Peyer's patch (tissue), 4 donors: ENCODE measurements at regions not wholly inside any gene's neighbourhood (a gene's known extent, or its start where the extent isn't known, plus 50 kb on each side); places are given as distances from the start of the nearest gene placed in this dataset.

ENCODE experiments used
- DNase-seq, 3 donors: peaks; one replicate each; pipeline ENCODE4 v3.0.0-alpha.2; 2017 to 2019
- H3K27ac ChIP-seq, 4 donors: fragments of 200-600 bp; sonication (generic); one replicate each; pipeline ENCODE4 v1.5.1; 2016 to 2019
- H3K27me3 ChIP-seq, 2 donors: fragments of 200-600 bp; sonication (generic); one replicate each; pipeline ENCODE4 v1.5.1; 2019
- H3K36me3 ChIP-seq, 3 donors: fragments of 200-600 bp; sonication (generic); one replicate each; pipeline ENCODE4 v1.5.1; 2016 to 2019
- H3K4me1 ChIP-seq, 4 donors: fragments of 200-600 bp; sonication (generic); one replicate each; pipeline ENCODE4 v1.5.1; 2016 to 2019
- H3K4me3 ChIP-seq, 4 donors: fragments of 200-600 bp; sonication (generic); 1 replicate in 3 of 4; 2 replicates in 1 of 4; pipeline ENCODE4 v1.5.1; 2016 to 2019; ENCODE audit warnings: mild to moderate bottlenecking in 1 of 4
- H3K9me3 ChIP-seq, 4 donors: fragments of 200-600 bp; sonication (generic); one replicate each; pipeline ENCODE4 v1.5.1; 2016 to 2019; ENCODE audit warnings: mild to moderate bottlenecking in 1 of 4
- POLR2A ChIP-seq, 2 donors: fragments of 450-650 bp; IDR thresholded peaks; one replicate each; pipeline ENCODE4 v1.5.1; 2017; ENCODE audit warnings: antibody characterized with exemption in 2 of 2, mild to moderate bottlenecking in 2 of 2, moderate library complexity in 2 of 2
- TF ChIP-seq, protein P1 (sequence below), 6 experiments: fragments of 450-650 bp in 4 of 6; fragments of 200-600 bp in 2 of 6; sonication (generic) in 1 of 6; IDR thresholded peaks; one replicate each; pipeline ENCODE4 v1.5.1; 2017 to 2019; ENCODE audit warnings: antibody characterized with exemption in 6 of 6, mild to moderate bottlenecking in 3 of 6, moderate library complexity in 1 of 6

GRCh38 chr14:22476005-22476751 lies 112.8 kb downstream of the DAD1 start:
- Histone ChIP-seq H3K9me3 (no peaks in the 10 kb centered on the region), H3K4me1 (peaks cover 0 to 10% (median 0%) of the 10 kb centered on the region in 4 donors), H3K4me3 (no peak overlapping the region), H3K27me3 (no peaks in the 10 kb centered on the region), H3K27ac (peak overlapping the region in 1 of 4 donors; percentile 52), H3K36me3 (no peaks in the 10 kb centered on the region)
- TF ChIP-seq, protein P1, sequence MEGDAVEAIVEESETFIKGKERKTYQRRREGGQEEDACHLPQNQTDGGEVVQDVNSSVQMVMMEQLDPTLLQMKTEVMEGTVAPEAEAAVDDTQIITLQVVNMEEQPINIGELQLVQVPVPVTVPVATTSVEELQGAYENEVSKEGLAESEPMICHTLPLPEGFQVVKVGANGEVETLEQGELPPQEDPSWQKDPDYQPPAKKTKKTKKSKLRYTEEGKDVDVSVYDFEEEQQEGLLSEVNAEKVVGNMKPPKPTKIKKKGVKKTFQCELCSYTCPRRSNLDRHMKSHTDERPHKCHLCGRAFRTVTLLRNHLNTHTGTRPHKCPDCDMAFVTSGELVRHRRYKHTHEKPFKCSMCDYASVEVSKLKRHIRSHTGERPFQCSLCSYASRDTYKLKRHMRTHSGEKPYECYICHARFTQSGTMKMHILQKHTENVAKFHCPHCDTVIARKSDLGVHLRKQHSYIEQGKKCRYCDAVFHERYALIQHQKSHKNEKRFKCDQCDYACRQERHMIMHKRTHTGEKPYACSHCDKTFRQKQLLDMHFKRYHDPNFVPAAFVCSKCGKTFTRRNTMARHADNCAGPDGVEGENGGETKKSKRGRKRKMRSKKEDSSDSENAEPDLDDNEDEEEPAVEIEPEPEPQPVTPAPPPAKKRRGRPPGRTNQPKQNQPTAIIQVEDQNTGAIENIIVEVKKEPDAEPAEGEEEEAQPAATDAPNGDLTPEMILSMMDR (IDR thresholded peaks at IDR 0.05), result no peak
- no peak for TF ChIP-seq POLR2A (IDR thresholded peaks at IDR 0.05)
- no peak for DNase-seq

DNA sequence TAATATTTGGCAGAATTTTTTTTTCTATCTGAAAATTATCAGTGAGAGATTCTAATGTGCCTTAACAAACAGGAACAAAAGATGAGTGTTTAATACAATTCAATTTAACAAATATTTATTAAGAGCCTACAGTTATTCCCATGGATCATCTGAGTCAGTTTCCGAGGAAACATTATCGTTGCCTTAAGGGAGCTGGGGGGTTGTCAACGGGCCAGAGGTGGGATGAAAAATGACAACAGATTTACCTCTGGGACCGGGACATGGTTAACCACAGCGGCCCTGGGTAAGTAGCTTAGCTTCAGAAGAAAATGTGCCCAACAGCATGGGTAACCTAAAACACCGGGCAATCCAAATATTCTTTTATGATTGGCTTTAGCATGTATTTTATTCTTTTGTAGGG lies 113.6 kb downstream of the DAD1 start:
- no peaks in the 10 kb centered on the region for H3K27me3 ChIP-seq

DNA sequence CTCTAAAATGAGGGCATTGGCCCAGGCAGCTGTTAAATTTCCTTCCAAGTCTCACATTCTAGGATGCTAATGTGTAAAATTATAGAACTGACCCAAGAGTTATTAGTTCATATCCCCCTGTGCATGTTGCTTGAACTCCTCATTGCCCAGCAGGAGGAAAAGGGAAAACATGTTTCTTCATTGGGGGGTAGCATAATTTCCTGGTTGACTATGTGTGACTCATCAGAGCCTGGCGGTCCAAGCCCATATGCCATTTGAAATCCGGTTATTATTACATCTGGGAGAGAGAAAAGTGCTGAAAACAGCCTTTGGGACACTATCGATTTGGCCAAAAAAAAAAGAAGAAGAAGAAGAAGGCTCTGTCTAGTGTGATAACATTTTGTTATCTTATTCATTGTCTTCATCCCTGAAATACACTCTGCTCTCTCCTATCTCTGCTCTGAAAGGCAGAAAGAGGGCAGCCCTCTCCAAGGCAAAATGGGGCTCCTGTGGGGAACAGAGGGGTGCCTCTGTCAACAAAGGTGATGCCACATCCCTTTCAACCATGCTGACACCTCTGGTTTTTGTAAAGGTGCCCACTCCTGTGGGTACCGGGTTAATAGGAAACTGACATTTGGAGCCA lies 114.2 kb downstream of the DAD1 start:
- H3K4me1 ChIP-seq, result peaks cover 0 to 10% (median 0%) of the 10 kb centered on the region in 4 donors
- no peak for TF ChIP-seq POLR2A (IDR thresholded peaks at IDR 0.05)
- TF ChIP-seq, protein P1 (IDR thresholded peaks at IDR 0.05), result no peak
- no peak for DNase-seq

More for the DNA sequence above, 113.6 kb downstream of the DAD1 start:
- no peaks in the 10 kb centered on the region for H3K9me3 ChIP-seq
- no peaks in the 10 kb centered on the region for H3K36me3 ChIP-seq
- peak overlapping the region in 1 of 4 donors; percentile 52 for H3K27ac ChIP-seq
- no peak overlapping the region for H3K4me3 ChIP-seq
- TF ChIP-seq POLR2A (IDR thresholded peaks at IDR 0.05), result no peak
- TF ChIP-seq, protein P1 (IDR thresholded peaks at IDR 0.05), result no peak
- no peak for DNase-seq
- peaks cover 0 to 10% (median 0%) of the 10 kb centered on the region in 4 donors for H3K4me1 ChIP-seq

DNA sequence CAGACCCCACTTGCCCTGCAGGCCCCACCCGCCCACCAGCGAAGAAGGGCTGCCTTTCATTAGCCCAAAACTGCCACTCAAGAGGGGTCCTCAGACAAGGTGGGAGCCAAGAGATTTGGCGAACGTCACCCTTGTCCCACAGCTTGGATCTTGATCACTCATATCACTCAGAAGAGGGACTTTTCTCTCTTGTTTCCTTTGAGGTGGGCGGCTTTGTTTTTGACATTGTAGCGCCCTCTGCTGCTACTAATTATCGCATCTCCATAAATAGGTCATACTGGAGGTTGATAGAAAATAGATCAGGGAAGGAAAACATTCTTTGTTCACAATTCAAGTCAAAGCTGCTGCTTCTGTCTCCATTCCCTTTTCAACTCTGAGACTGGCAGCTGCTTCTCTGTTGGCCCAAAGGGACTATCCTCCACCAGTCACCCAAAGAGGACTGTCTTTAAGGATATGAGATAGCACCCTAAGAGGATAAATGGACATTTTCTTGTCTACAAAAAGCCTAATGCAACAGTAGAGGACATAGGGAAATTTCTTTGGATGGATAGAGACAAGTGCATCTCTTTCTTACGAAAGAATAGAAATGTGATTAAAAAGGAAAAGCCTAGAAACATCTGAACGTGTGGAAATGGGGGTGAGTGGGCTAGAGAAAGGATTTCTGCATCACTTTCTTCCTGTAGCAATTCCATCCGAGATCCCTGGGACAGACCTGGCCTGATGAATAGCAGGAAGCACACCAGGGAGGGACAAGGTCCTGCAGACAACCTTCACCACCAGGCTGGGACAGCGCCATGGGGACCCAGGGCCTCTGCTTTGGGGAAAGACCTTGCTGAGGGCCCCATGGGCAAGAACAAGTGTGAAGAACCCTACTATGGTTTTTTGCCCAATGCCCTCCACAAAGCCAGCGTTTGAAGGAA lies 115.8 kb downstream of the DAD1 start:
- TF ChIP-seq, protein P1 (IDR thresholded peaks at IDR 0.05), result peak in 5 of 6 experiments; percentile 15 to 73 (median 62)
- TF ChIP-seq POLR2A (IDR thresholded peaks at IDR 0.05), result no peak
- Histone ChIP-seq H3K4me3 (no peak overlapping the region), H3K9me3 (no peaks in the 10 kb centered on the region), H3K36me3 (no peaks in the 10 kb centered on the region), H3K27me3 (no peaks in the 10 kb centered on the region), H3K4me1 (peaks cover 0 to 10% (median 0%) of the 10 kb centered on the region in 4 donors), H3K27ac (peak overlapping the region in 1 of 4 donors; percentile 31)
- DNase-seq, result peak in 2 of 3 donors; percentile 65 to 77

More for the DNA sequence above, 114.2 kb downstream of the DAD1 start:
- H3K9me3 ChIP-seq, result no peaks in the 10 kb centered on the region
- H3K27me3 ChIP-seq, result no peaks in the 10 kb centered on the region
- no peaks in the 10 kb centered on the region for H3K36me3 ChIP-seq
- H3K27ac ChIP-seq, result no peak overlapping the region
- no peak overlapping the region for H3K4me3 ChIP-seq

- Histone ChIP-seq H3K36me3 (no peaks in the 10 kb centered on the region), H3K4me1 (peaks cover 0 to 10% (median 0%) of the 10 kb centered on the region in 4 donors), H3K4me3 (no peak overlapping the region), H3K27me3 (no peaks in the 10 kb centered on the region), H3K27ac (no peak overlapping the region), H3K9me3 (no peaks in the 10 kb centered on the region)
- TF ChIP-seq, protein P1 (IDR thresholded peaks at IDR 0.05), result no peak
- no peak for TF ChIP-seq POLR2A (IDR thresholded peaks at IDR 0.05)
- no peak for DNase-seq
Observed at GRCh38 chr14:22472466-22472865, 116.6 kb downstream of the DAD1 start.
